Inflammatory macrophage treated with lipopolysaccharide for 4 hours (primary cell): ENCODE measurements at regions not wholly inside any gene's neighbourhood (a gene's known extent, or its start where the extent isn't known, plus 50 kb on each side); places are given as distances from the start of the nearest gene placed in this dataset.

ENCODE experiments used
- DNase-seq: peaks from one replicate; pipeline ENCODE4 v3.0.0-alpha.2; 2020

DNA sequence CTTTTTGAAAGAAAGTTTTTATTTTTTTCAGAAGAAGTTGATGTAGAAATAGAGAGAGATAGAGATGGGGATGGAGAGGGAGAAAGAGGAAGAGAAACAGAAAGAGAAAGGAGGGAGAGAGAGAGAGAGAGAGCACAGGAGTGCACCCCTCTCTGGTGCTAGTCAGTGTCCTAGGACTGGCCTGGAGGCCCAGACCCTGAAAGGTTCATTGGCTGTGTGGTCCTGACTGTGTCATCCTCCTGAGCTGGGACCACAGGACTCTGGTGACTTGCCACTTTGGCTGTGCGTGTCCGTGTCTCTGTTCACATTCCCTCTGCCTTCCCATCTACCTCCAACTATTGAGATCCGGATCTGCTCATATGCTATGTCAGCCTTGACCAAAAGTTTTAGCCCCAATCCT is 62.1 kb upstream of the SHH start:
- DNase-seq, result no peak

DNA sequence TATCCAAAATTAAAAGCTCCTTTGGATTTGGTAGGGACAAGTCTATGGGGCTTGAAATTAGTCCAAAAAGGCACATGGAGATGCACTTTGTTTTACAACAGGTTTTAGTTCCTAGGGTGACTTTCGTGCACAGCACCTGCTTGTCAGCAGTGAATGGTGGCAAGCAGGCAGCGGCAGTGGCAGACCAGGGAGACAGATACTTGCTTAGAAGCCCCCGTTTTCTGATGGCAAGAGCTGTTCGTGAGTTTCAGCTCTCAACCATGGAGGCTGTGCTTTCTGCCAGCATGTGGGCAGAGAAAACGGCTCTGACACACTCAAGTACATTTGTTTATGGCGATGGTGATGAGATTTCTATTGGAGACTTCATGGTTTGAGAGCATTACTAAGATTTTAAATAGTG is 61.7 kb upstream of the SHH start:
- no peak for DNase-seq

DNA sequence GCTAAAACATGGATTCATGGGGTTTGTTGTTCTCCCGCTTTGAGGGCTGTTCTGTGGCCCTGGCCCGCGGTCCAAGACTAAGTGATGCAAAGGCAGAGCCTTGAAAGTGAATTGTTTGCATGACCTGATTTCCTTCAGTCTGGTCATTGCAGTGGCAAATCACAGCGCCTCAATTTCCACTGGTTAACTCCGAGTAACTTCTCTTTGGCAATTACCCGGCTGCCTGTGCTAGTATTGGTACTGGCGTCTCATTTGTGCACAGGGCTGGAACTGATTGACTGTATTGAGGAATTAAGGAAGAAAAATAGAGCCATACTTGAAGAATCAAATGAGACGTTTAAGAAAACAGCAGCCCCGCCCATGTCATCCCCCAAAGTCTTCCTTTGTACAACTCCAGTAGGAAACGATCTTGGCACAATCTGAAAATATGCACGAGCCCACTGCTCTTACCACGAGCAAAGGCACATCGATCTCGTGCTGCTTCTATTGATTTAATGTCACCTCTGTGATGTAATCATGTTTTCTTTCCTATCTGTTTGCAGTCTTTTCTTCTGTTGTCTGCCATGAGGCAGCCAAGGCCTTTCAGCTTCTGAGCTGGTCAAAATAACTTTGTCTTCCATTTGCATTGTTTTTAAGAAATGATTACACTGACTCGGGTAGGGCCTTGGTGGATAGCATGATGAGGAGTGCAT is 60.6 kb upstream of the SHH start:
- no peak for DNase-seq

DNA sequence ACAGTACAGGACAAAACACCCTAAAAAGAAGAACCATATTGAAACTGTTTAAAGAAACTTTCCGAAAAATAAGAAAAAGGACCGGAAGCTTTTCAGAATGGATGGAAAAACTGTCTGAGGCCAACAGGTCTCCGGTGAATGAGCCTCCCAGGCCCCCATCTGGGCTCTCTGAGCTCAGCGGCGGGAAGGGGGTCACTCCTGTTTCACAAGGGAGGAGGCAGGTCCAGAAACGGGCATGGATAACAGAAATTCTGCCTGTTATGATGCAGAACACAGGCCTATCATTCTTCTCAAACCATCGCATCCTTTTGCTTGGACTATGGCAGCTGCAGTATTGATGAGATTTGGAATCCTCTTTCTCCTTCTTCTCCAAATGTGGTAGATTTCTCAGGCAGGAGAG is 58.9 kb upstream of the SHH start:
- DNase-seq, result no peak

DNA sequence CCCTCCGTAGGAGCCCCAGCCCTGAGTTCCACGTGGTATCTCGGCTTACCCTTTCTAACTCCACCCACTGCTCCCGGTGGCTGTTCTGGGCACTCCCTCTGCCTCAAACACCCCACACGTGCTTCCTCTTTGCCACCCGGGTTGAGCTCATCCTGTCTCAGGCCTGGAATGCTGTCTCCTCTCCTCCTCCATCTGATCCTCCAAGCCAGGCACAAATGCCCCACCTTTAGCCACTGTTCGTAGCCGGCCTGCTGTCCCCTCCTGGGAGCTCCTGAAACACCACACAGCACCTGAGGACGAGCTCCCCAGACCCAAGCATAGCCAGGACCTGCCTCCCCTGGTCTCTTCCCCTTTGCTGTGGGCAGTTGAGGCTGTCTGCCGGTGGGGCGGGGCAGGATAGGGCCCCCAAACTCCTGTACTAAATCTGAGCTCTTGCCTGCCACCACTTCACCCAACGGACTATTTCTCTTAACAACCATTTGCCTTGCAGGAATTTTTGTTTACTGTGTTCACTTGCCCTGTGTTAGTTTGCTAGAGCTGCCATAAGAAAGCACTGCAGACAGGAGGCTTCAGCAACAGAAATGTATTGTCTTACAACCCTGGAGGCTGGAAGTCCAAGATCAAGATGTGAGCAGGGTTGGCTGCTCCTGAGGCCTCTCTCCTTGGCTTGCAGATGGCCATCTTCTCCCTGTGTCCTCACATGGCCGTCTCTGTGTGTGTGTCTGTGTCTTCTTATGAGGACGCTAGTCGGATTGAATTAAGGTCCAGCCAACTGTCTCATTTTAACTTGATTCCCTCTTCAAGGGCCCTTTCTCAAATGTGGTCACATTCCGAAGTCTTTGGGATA is 58.3 kb upstream of the SHH start:
- DNase-seq, result no peak

DNA sequence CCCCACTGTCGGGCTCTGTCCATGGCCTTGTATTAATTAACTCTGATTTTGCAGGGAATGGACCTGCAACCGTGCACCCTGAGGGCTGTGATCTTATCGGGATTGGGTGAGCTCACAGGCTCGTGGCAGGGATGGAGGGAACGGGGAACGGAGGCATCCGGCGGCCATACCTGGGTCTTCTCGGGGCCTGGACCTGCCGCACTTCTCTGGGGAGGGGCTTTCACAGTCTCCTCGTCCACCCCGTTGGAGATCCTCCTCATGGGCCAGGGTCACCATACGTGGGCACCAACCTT is 57.5 kb upstream of the SHH start:
- DNase-seq, result no peak

DNA sequence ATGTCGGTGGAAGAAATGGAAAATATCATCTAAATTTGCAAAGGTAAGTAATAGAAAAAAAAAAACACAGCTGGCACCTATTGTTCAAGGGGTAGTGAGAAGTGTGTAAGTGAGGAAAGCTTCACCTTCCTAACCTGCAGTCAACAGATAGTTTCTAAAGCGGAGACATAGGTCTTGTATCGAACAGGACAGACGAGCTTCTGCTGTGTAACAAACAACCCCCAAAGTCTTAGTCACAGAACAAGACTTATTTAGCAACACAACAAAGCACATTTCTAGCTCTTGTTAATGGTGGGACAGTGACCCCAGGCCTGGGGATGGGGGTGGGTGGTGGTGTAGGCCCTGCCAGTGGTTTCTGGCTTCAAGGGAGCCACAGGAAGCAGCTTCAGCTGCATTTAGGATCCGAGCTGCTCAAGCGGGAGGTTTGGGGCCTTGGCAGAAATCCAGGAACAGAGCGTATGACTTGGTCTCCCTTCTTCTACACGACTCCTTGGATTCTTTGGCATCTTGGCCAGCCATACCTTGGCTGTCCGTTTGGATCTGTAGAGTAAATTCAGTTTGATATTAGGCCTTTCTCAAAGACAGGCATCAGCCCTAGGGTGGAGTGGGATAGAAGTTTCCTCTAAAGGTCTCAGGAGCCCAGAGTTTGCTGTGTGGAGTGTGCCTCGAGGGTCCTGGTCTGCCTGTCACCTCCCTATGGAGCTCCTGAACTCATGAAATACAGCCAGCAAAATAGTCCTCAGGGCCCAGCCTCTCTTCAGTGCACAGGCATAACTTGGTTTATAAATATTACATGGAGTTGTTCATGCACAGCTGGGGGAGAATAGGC is 56.9 kb upstream of the SHH start:
- no peak for DNase-seq

DNA sequence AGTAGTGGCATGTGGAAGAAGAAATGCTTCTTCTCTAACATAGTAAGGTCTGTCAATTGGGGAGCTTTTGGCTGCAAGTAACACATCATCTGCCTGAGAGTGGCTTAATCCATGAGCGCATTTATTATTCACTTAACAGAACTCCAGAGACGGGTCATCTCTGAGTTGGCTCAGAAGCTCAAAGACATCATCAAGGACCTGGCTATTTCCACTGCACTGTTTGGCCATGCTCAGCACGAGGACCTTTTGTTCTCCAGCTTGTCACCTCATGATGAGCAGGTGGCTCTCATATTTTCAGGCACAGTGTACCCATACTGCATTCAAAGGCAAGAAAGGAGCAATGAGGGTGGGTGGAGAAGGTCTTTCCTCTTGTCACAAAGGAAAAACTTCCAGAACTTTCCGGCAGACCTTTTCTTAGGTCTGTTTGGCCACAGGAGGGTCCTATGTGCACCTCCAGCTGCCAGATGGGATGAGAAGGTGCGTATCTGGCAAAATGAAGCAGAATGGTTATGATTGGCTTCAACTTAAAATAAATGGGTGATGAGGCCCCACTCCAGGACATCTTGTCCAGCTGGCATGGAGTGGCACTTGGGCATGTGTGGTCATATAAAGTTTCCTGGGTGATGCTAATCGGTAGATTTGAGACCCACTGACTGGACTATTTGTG is 55.6 kb upstream of the SHH start:
- no peak for DNase-seq

DNA sequence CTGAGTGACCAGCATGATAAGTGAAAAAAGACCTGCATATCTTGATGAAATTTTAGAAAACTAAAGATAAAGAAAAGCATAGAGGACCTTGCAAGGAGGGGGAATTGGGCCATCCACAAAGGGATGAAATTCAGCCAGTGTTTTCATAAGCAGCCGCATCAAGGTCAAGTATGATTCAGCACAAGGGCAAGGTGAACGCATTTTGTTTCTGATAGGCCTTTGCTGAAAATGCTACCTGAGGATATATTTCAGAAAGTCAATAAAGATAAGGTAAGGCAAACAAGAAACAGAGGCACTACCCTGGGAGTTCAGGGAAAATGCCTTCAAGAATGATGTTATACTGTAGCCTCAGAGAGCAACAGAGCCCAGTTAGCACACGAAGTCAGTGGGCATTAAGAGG is 55.0 kb upstream of the SHH start:
- DNase-seq, result no peak

DNA sequence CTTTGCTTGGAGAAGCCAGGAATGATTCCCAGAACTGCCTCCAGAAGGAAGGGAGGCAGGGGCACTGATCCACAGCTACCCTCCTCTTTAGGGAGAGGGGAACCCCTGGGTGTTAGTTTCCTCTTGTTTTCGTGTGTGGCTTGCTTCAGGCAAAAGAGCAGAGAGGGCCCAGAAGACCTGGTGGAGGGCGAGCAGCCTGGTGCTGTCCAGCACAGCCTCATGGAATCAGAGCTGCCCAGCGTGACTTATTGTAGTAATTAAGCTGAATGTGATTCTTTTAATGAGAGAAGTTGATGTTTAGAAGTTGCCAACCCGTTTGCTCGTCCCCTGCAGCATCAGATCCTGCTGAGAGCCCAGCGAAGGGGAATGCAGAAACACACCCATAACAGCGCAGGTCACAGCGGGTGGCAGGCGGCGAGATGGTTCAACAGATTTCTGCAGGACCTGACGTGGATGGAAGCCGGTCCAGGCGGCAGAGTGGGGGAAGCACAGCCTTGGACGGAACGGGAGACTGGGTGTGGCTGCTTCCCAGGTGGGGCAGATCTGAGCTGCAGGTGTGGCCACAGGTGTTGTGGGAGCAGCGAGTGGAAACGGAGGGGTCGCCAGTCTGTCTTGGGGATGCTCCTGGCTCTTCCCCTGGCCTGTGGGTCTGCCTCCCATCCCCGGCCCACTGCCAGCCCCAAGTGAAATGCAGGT is 53.7 kb upstream of the SHH start:
- DNase-seq, result no peak

DNA sequence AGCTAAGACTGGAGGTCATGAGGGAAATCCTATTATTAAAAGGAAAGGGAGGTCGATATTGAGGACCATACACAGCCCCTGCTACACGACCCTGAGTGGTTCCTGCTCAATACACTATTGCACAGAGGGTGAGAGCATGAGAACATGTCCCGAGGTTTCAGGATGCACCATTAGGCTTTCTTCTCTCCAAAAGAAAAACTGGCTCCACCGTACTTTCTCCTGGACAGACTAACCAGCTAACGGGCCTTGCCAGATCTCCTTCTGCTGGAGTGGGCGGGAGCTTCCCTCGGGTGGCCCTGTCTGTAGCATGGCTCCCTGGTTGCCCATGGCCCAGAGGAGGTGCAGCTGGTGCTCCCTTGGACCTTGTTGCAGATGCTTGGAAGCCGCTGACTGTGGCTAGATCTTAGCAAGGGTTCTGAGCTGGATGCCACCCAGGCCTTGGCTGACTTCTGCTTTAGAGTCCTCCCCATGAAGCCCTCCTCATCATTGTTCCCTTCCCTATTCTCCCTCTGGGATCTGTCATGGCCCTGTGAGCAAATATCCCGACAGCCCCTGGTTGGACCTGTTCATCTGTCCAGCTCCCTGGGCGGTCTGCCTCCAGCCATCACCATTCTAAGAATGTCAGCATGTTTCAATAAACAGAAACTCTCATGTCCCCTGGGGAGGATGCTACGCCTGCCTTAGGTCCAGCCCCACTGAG is 52.9 kb upstream of the SHH start:
- no peak for DNase-seq

DNA sequence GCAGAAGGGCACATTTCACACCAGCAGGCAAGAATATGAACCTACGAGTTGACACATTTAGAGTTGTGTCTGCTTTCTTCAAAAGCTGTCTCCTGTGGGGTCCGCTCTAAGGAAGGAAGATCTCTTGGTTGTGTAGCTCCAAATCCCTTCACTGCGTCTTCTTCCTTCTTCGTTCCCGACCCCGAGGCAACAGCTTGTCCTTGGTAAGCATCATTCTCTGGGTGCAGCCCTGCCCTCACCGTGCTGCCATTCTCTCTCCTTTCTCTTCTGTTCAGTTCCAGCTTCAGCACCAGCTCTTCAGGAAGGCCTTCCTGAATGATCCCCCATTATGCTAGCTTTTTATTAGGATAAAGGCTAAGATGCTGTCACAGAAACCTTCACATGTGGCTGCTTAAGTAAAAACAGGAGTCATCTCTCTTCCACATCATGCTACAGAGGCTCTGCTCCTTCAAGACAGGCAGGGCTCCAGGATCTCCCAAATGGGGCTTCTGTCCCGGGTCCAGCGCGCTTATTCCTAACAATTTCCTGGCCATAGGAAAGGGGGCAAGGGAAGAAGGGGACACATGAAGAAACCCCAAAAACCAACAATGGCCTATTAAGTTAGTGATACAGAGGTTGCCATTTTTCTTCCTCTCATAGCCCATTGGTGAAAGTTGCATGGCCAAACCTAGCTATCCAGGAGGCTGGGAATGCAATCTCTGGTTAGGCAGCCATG is 52.2 kb upstream of the SHH start:
- DNase-seq, result no peak

DNA sequence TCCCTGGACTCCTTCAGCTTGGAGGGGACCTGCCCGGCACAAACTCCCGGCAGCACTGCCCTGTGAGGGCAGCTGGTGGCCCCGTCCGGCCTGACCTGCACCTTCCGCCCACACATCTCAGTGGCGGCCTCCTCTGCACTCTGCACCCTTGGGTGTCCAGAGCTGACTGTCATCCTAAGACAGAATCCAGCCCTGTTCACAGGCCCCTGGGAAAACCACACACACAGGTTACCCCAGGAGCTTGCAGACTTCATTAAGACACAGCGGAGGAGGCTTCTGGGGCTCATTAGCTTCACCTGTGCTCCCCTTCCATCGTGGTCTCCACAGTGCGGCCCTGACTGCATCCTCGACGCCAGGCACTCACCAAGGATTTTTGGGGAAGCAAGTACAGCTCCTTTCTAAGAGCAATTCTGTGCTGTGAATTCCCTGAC is 51.5 kb upstream of the SHH start:
- DNase-seq, result no peak

DNA sequence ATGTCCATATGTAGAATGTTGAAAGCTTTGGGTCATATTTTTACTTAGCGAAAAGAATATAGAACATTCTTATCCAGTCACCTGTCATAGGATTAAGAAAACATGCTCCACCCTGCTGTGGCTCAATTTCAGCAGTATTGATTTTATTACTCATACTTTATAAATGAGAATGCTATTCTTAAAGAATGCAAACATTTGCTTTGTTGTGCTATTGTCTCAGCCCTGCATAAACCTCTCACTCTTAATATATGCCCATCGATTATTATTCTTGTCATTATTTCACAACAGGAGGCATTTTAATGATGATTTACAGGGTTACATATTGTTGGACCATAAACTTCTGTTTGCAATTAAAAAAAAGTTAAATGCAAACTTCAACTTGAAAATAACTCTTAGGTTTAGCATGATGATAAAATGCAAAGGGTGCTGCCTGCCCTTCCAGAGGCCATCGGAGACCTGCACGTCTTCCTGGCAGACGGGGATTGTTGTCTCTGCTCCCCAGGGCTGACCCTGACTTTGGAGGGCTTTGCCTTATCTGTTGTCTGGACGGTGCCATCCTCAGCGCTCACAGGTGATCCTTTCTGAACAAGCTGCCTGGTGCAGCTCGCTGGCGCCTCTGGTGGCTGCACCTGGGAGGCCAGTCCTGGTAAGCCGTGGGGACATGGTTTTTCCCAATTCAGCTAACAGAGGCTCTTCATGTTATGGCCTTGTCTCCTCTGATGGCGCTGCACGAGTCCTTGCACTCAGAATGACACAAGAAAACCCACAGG is 50.0 kb upstream of the SHH start:
- DNase-seq, result no peak
